Suprapubic skin (tissue), 4 donors: ENCODE measurements at regions not wholly inside any gene's neighbourhood (a gene's known extent, or its start where the extent isn't known, plus 50 kb on each side); places are given as distances from the start of the nearest gene placed in this dataset.

ENCODE experiments used
- DNase-seq, 2 donors: peaks; one replicate each; pipeline ENCODE4 v3.0.0-alpha.2; 2019; ENCODE audit warnings: low spot score in 2 of 2
- H3K27ac ChIP-seq: fragments of 200-600 bp; sonication (generic); one replicate; pipeline ENCODE4 v1.5.1; 2019
- H3K27me3 ChIP-seq: fragments of 200-600 bp; sonication (generic); one replicate; pipeline ENCODE4 v1.5.1; 2019
- H3K36me3 ChIP-seq: fragments of 200-600 bp; sonication (generic); one replicate; pipeline ENCODE4 v1.5.1; 2019
- H3K4me1 ChIP-seq: fragments of 200-600 bp; sonication (generic); one replicate; pipeline ENCODE4 v1.5.1; 2019
- H3K4me3 ChIP-seq: fragments of 200-600 bp; sonication (generic); one replicate; pipeline ENCODE4 v1.5.1; 2019; ENCODE audit warnings: mild to moderate bottlenecking
- H3K9me3 ChIP-seq: fragments of 200-600 bp; sonication (generic); one replicate; pipeline ENCODE4 v1.5.1; 2019
- CTCF ChIP-seq, 2 donors: fragments of 200-600 bp in 1 of 2; fragments of 450-650 bp in 1 of 2; sonication (generic) in 1 of 2; IDR thresholded peaks; one replicate each; pipeline ENCODE4 v1.5.1; 2016 to 2019; ENCODE audit warnings: antibody characterized with exemption in 2 of 2, mild to moderate bottlenecking in 1 of 2, moderate library complexity in 1 of 2
- EP300 ChIP-seq: sonication (generic); formaldehyde crosslinking; IDR thresholded peaks from one replicate; pipeline ENCODE4 v1.6.1; 2017; ENCODE audit warnings: antibody characterized with exemption
- POLR2A ChIP-seq, 2 donors: fragments of 450-650 bp; IDR thresholded peaks; one replicate each; pipeline ENCODE4 v1.6.1; 2017; ENCODE audit warnings: antibody characterized with exemption in 2 of 2, mild to moderate bottlenecking in 2 of 2, moderate library complexity in 2 of 2
- POLR2AphosphoS5 ChIP-seq, 3 donors: sonication (generic); formaldehyde crosslinking; IDR thresholded peaks; one replicate each; pipeline ENCODE4 v1.6.1; 2017; ENCODE audit warnings: antibody characterized with exemption in 3 of 3
- WGBS: methylation state at CpG from one replicate; pipeline ENCODE4 v1.1.5; 2018; 5-methylcytosine and 5-hydroxymethylcytosine counted together

GRCh38 chr11:97751952-97752351, 1268.8 kb upstream of the CNTN5 start:
- H3K4me3 ChIP-seq = no peak overlapping the region
- TF ChIP-seq POLR2AphosphoS5 (IDR thresholded peaks at IDR 0.05) (no peak), CTCF (IDR thresholded peaks at IDR 0.05) (no peak), EP300 (no peak), POLR2A (IDR thresholded peaks at IDR 0.05) (no peak)
- DNase-seq = no peak
- H3K36me3 ChIP-seq = no peaks in the 10 kb centered on the region
- 63% methylated on average over 2 of the region's 2 CpGs for WGBS
- H3K27ac ChIP-seq = no peak overlapping the region
- H3K27me3 ChIP-seq = no peaks in the 10 kb centered on the region
- no peaks in the 10 kb centered on the region for H3K9me3 ChIP-seq
- no peaks in the 10 kb centered on the region for H3K4me1 ChIP-seq

DNA sequence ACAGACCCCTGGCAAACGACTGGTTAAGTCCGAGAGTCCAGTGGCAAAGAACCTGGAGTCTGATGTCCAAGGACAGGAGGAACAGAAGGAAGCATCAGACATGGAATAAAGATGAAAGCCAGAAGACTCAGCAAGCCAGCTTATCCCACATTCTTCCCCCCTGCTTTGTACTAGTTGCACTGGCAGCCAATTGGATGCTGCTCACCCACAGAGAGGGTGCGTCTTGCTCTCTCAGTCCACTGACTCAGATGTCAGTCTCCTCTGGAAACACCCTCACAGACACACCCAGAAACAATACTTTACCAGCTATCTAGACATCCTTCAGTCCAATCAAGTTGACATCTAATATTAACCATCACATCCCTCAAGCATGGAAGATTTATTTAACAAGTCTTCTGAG, 1265.8 kb upstream of the CNTN5 start:
- Histone ChIP-seq H3K4me1 (no peaks in the 10 kb centered on the region), H3K27ac (no peak overlapping the region), H3K27me3 (no peaks in the 10 kb centered on the region), H3K9me3 (no peaks in the 10 kb centered on the region), H3K4me3 (no peak overlapping the region), H3K36me3 (no peaks in the 10 kb centered on the region)
- no peak for DNase-seq
- no peak for TF ChIP-seq POLR2A (IDR thresholded peaks at IDR 0.05)
- 66% methylated on average over 3 of the region's 3 CpGs for WGBS

GRCh38 chr11:97756571-97757335, 1264.0 kb upstream of the CNTN5 start:
- 84% methylated on average over 4 of the region's 4 CpGs for WGBS

GRCh38 chr11:97761175-97761574, 1259.6 kb upstream of the CNTN5 start:
- no peaks in the 10 kb centered on the region for H3K36me3 ChIP-seq
- H3K9me3 ChIP-seq = no peaks in the 10 kb centered on the region
- 40% methylated on average over 2 of the region's 2 CpGs for WGBS
- DNase-seq = no peak
- TF ChIP-seq POLR2AphosphoS5 (IDR thresholded peaks at IDR 0.05) (no peak), CTCF (IDR thresholded peaks at IDR 0.05) (no peak), POLR2A (IDR thresholded peaks at IDR 0.05) (no peak), EP300 (no peak)
- H3K4me3 ChIP-seq = no peak overlapping the region
- H3K27ac ChIP-seq = no peak overlapping the region
- no peaks in the 10 kb centered on the region for H3K27me3 ChIP-seq
- H3K4me1 ChIP-seq = no peaks in the 10 kb centered on the region

More at GRCh38 chr11:97756571-97757335, 1264.0 kb upstream of the CNTN5 start:
- H3K27me3 ChIP-seq = no peaks in the 10 kb centered on the region
- no peak for DNase-seq
- no peaks in the 10 kb centered on the region for H3K9me3 ChIP-seq
- no peak for TF ChIP-seq CTCF (IDR thresholded peaks at IDR 0.05)
- no peak for TF ChIP-seq POLR2AphosphoS5 (IDR thresholded peaks at IDR 0.05)
- no peak for TF ChIP-seq EP300
- TF ChIP-seq POLR2A (IDR thresholded peaks at IDR 0.05) = no peak
- H3K27ac ChIP-seq = no peak overlapping the region
- no peak overlapping the region for H3K4me3 ChIP-seq
- no peaks in the 10 kb centered on the region for H3K4me1 ChIP-seq
- no peaks in the 10 kb centered on the region for H3K36me3 ChIP-seq

- H3K27me3 ChIP-seq = no peaks in the 10 kb centered on the region
- no peak overlapping the region for H3K4me3 ChIP-seq
- H3K27ac ChIP-seq = no peak overlapping the region
- H3K36me3 ChIP-seq = no peaks in the 10 kb centered on the region
- DNase-seq = no peak
- no peaks in the 10 kb centered on the region for H3K4me1 ChIP-seq
- TF ChIP-seq EP300 (no peak), POLR2AphosphoS5 (IDR thresholded peaks at IDR 0.05) (no peak), CTCF (IDR thresholded peaks at IDR 0.05) (no peak), POLR2A (IDR thresholded peaks at IDR 0.05) (no peak)
- H3K9me3 ChIP-seq = no peaks in the 10 kb centered on the region
- WGBS = 87% methylated on average over 1 of the region's 1 CpG
Measured at GRCh38 chr11:97764193-97764592, 1256.6 kb upstream of the CNTN5 start.

- TF ChIP-seq CTCF (IDR thresholded peaks at IDR 0.05) = no peak
- no peak for TF ChIP-seq POLR2A (IDR thresholded peaks at IDR 0.05)
- no peak for TF ChIP-seq EP300
- TF ChIP-seq POLR2AphosphoS5 (IDR thresholded peaks at IDR 0.05) = no peak
- no peaks in the 10 kb centered on the region for H3K36me3 ChIP-seq
- no peak for DNase-seq
- no peaks in the 10 kb centered on the region for H3K9me3 ChIP-seq
- H3K27ac ChIP-seq = no peak overlapping the region
- no peaks in the 10 kb centered on the region for H3K27me3 ChIP-seq
- H3K4me3 ChIP-seq = no peak overlapping the region
- 63% methylated on average over 2 of the region's 2 CpGs for whole genome bisulfite sequencing
- no peaks in the 10 kb centered on the region for H3K4me1 ChIP-seq
Measured at GRCh38 chr11:97764605-97765004, 1256.1 kb upstream of the CNTN5 start.
